ENCODE measurements at regions not wholly inside any gene's neighbourhood (a gene's known extent, or its start where the extent isn't known, plus 50 kb on each side); places are given as distances from the start of the nearest gene placed in this dataset.
"Not testable (repeated sequence)": the region's sequence is repeated elsewhere in the genome, so short reads cannot be mapped to it uniquely, and the experiment has no call there.

DNA sequence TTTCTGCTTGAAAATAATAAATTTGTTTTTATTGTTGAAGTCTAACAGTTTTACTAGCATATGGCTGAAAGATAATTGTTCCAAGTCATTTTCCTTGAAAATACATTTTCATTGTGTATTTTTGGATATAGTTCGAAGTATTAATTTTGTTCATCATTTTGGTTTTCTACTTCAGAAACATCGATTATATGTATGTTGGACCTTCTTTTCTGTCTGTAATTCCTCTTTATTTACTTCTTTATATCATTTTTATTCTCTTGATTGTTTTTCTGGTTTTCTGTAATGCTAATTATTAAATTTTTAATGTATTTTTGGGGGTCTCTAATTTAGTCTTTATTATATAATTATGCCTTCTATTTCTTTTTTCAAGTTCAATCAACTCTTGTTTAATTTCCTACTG is 407.1 kb upstream of the FRG1 start:
- H3K27me3 ChIP-seq (ENCODE audit: control insufficient read depth, low read length), result no peaks in the 10 kb centered on the region
- no peaks in the 10 kb centered on the region for H3F3A ChIP-seq (ENCODE audit: control insufficient read depth, insufficient read depth)
- peaks cover 7% of the 10 kb centered on the region; the same call in 1 of the 2 replicates for H3K9me3 ChIP-seq (ENCODE audit: control insufficient read depth, insufficient read depth, low read length)
- H3K27ac ChIP-seq (ENCODE audit: low read depth, low read length), result no peak overlapping the region
- no peak overlapping the region for H3K4me3 ChIP-seq (ENCODE audit: low read length)
- no peaks in the 10 kb centered on the region for H3K9me2 ChIP-seq (replicated peaks; ENCODE audit: control insufficient read depth, low read length)
- no peaks in the 10 kb centered on the region for H3K4me1 ChIP-seq (ENCODE audit: control insufficient read depth, low read length)
- H3K36me3 ChIP-seq (ENCODE audit: control insufficient read depth, low read length), result no peaks in the 10 kb centered on the region
- H3K4me2 ChIP-seq (ENCODE audit: low read length), result no peak overlapping the region
- TF ChIP-seq EZH2phosphoT487 (IDR thresholded peaks at IDR 0.05; ENCODE audit: borderline replicate concordance, low read length), result no peak
- TF ChIP-seq CTCF (IDR thresholded peaks at IDR 0.05; ENCODE audit: low read depth, low read length, poor library complexity, severe bottlenecking), result no peak
- H4K20me1 ChIP-seq (ENCODE audit: control insufficient read depth, insufficient read depth, low read depth, low read length), result no peaks in the 10 kb centered on the region
- no peaks in the 10 kb centered on the region for H3K79me2 ChIP-seq (ENCODE audit: control insufficient read depth, low read length)

DNA sequence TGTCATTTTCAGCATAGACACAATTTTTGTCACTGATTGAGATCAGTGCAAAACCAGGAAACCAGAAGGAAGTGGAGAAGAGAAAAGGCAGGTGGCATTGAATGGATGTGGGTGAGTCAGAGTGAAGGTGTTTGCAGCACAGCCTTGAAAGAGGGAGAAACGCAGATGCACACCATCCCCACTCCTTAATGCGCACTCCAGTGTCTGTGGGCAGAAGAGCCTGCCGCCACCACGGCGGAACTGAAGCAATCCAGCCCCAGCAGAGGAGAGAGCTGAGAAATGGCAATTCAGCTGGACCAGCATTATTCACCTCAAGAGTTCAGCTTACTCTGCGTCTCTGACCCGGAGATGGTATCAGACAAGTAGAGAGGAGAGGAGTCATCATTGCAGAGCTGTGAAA is 393.1 kb upstream of the FRG1 start:
- H3K36me3 ChIP-seq (ENCODE audit: control insufficient read depth, low read length), result no peaks in the 10 kb centered on the region
- no peak overlapping the region for H3K4me2 ChIP-seq (ENCODE audit: low read length)
- no peaks in the 10 kb centered on the region for H3F3A ChIP-seq (ENCODE audit: control insufficient read depth, insufficient read depth)
- H3K4me1 ChIP-seq (ENCODE audit: control insufficient read depth, low read length), result no peaks in the 10 kb centered on the region
- H3K9me3 ChIP-seq (ENCODE audit: control insufficient read depth, insufficient read depth, low read length), result no peaks in the 10 kb centered on the region
- TF ChIP-seq EZH2phosphoT487 (IDR thresholded peaks at IDR 0.05; ENCODE audit: borderline replicate concordance, low read length), result no peak
- TF ChIP-seq CTCF (IDR thresholded peaks at IDR 0.05; ENCODE audit: low read depth, low read length, poor library complexity, severe bottlenecking), result no peak
- no peaks in the 10 kb centered on the region for H3K79me2 ChIP-seq (ENCODE audit: control insufficient read depth, low read length)
- no peak overlapping the region for H3K4me3 ChIP-seq (ENCODE audit: low read length)
- H3K9me2 ChIP-seq (replicated peaks; ENCODE audit: control insufficient read depth, low read length), result no peaks in the 10 kb centered on the region
- no peaks in the 10 kb centered on the region for H4K20me1 ChIP-seq (ENCODE audit: control insufficient read depth, insufficient read depth, low read depth, low read length)
- no peak overlapping the region for H3K27ac ChIP-seq (ENCODE audit: low read depth, low read length)
- H3K27me3 ChIP-seq (ENCODE audit: control insufficient read depth, low read length), result no peaks in the 10 kb centered on the region

DNA sequence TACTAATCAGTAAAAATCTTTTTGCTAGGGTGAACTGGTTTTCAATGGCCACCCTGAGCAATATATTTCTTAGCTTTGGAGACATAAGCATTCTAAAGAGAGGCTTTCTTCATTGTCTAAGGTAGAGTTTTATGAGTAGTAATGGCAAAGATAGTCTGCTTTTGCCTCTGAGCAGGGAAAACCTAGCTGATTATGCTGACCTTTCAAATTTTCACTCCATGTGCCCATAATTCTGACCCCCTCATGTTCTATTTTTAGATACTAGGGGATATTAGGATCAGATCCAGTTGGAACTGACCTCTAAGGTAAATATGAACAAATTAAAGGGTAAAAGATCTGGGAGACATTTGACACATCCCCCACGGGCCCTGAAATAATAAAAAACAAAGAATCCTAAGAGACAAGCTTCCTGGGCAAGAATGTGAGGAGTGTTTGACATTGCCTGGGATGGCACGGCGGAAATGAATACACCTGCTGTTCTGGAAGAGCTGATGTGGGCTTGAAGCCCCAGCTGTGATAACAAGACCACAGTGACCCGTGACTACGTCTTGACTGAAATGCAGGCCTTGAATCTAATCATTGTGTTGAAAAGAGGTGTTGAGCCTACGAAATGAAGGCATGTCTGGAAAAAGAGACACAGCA is 392.1 kb upstream of the FRG1 start:
- Histone ChIP-seq H3K36me3 (ENCODE audit: control insufficient read depth, low read length) (no peaks in the 10 kb centered on the region), H3K9me3 (ENCODE audit: control insufficient read depth, insufficient read depth, low read length) (no peaks in the 10 kb centered on the region), H3K9me2 (replicated peaks; ENCODE audit: control insufficient read depth, low read length) (no peaks in the 10 kb centered on the region), H3K27me3 (ENCODE audit: control insufficient read depth, low read length) (no peaks in the 10 kb centered on the region), H3K4me2 (ENCODE audit: low read length) (no peak overlapping the region), H3K4me1 (ENCODE audit: control insufficient read depth, low read length) (no peaks in the 10 kb centered on the region), H3F3A (ENCODE audit: control insufficient read depth, insufficient read depth) (no peaks in the 10 kb centered on the region), H4K20me1 (ENCODE audit: control insufficient read depth, insufficient read depth, low read depth, low read length) (no peaks in the 10 kb centered on the region), H3K4me3 (ENCODE audit: low read length) (no peak overlapping the region), H3K27ac (ENCODE audit: low read depth, low read length) (no peak overlapping the region), H3K79me2 (ENCODE audit: control insufficient read depth, low read length) (no peaks in the 10 kb centered on the region)
- TF ChIP-seq EZH2phosphoT487 (IDR thresholded peaks at IDR 0.05; ENCODE audit: borderline replicate concordance, low read length) (no peak), CTCF (IDR thresholded peaks at IDR 0.05; ENCODE audit: low read depth, low read length, poor library complexity, severe bottlenecking) (no peak)

- not testable (repeated sequence) for H3K36me3 ChIP-seq (ENCODE audit: control insufficient read depth, low read length); H4K20me1 ChIP-seq (ENCODE audit: control insufficient read depth, insufficient read depth, low read depth, low read length); H3K4me3 ChIP-seq (ENCODE audit: low read length); H3K27me3 ChIP-seq (ENCODE audit: control insufficient read depth, low read length); H3K27ac ChIP-seq (ENCODE audit: low read depth, low read length); H3F3A ChIP-seq (ENCODE audit: control insufficient read depth, insufficient read depth); H3K79me2 ChIP-seq (ENCODE audit: control insufficient read depth, low read length); H3K9me3 ChIP-seq (ENCODE audit: control insufficient read depth, insufficient read depth, low read length); H3K4me2 ChIP-seq (ENCODE audit: low read length); H3K4me1 ChIP-seq (ENCODE audit: control insufficient read depth, low read length); H3K9me2 ChIP-seq (replicated peaks; ENCODE audit: control insufficient read depth, low read length)
Observed at GRCh38 chr4:189551931-189552670, 388.6 kb upstream of the FRG1 start.

DNA sequence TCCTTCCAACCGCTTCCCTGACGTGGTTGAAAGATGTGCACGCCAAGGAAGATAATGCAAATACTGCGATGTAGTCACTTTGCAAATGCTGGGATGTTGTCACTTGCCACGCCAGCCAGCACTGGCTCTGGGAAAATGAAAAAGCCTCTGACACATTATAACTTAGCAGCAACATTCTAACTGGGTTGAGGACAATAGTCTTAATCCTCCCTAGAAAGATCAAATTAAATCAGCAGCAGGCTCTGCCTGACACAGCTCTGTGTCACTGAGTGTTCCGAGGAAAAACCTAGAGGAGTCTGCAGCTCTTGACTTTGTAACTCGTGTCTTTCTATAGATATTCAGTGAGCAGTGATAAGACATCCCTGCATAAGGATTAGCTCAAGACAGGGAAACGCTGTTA is 380.1 kb upstream of the FRG1 start:
- H3K79me2 ChIP-seq (ENCODE audit: control insufficient read depth, low read length); H3K4me3 ChIP-seq (ENCODE audit: low read length); H3K36me3 ChIP-seq (ENCODE audit: control insufficient read depth, low read length); H3K9me2 ChIP-seq (replicated peaks; ENCODE audit: control insufficient read depth, low read length); H3K4me1 ChIP-seq (ENCODE audit: control insufficient read depth, low read length); H3K4me2 ChIP-seq (ENCODE audit: low read length); H3K27me3 ChIP-seq (ENCODE audit: control insufficient read depth, low read length); H4K20me1 ChIP-seq (ENCODE audit: control insufficient read depth, insufficient read depth, low read depth, low read length); H3K9me3 ChIP-seq (ENCODE audit: control insufficient read depth, insufficient read depth, low read length); H3K27ac ChIP-seq (ENCODE audit: low read depth, low read length); H3F3A ChIP-seq (ENCODE audit: control insufficient read depth, insufficient read depth): not testable (repeated sequence)

Measured in DOHH2 (cell line).